Lower leg skin (tissue), 4 donors: ENCODE measurements at regions not wholly inside any gene's neighbourhood (a gene's known extent, or its start where the extent isn't known, plus 50 kb on each side); places are given as distances from the start of the nearest gene placed in this dataset.

Experiments used
- DNase-seq, 2 donors: peaks; one replicate each; pipeline ENCODE4 v3.0.0-alpha.2; 2019; ENCODE audit warnings: low spot score in 2 of 2
- H3K4me3 ChIP-seq: fragments of 200-600 bp; sonication (generic); 2 replicates; pipeline ENCODE4 v1.5.1; 2017; ENCODE audit warnings: mild to moderate bottlenecking, low read depth; ENCODE audit not compliant: poor library complexity, severe bottlenecking
- POLR2A ChIP-seq, 2 donors: fragments of 450-650 bp; IDR thresholded peaks; one replicate each; pipeline ENCODE4 v1.6.1; 2016 to 2017; ENCODE audit warnings: antibody characterized with exemption in 2 of 2, mild to moderate bottlenecking in 1 of 2, moderate library complexity in 1 of 2
- WGBS, 2 donors: methylation state at CpG; one replicate each; pipeline ENCODE4 v1.1.5; 2018; 5-methylcytosine and 5-hydroxymethylcytosine counted together
- intact Hi-C: fragments of 100-400 bp; cut with DNase I; formaldehyde crosslinking; loops from one replicate; pipeline ENCODE4 v1.15.0; 2023; ENCODE audit warnings: low total_unique reads
- TF ChIP-seq, protein P1 (sequence below), 3 donors: fragments of 450-650 bp; IDR thresholded peaks; one replicate each; pipeline ENCODE4 v1.5.1; 2016; ENCODE audit warnings: antibody characterized with exemption in 3 of 3, mild to moderate bottlenecking in 3 of 3, moderate library complexity in 2 of 3

DNA sequence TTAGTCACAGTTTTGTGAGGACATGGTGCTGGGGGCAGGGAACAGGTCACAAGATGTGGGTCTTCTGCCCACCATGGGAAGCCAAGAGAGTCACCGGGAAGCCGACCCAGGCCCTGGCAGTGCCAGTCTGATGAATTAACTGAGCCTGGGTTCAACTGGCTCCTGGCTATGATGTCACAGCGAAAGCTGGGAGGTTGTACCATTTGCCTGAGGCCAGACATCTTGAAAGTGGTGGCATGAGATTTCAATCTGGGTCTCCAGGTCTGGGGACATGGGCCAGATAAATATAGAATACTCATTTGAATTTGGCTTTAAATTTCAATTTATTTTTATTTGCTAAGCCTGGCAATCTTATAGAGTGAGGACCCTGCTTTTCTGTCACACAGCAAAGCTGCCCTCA, 280.9 kb downstream of the NSG2 start:
- no peak for DNase-seq
- intact Hi-C loops, result loop anchor here (10.0 kb wide), 1 partner anchor 468 kb away; no protein-coding TSS in a partner anchor
- 47 to 91% methylated on average over 3 of the region's 3 CpGs for WGBS, 2 donors
- H3K4me3 ChIP-seq, result no peak overlapping the region
- TF ChIP-seq, protein P1, sequence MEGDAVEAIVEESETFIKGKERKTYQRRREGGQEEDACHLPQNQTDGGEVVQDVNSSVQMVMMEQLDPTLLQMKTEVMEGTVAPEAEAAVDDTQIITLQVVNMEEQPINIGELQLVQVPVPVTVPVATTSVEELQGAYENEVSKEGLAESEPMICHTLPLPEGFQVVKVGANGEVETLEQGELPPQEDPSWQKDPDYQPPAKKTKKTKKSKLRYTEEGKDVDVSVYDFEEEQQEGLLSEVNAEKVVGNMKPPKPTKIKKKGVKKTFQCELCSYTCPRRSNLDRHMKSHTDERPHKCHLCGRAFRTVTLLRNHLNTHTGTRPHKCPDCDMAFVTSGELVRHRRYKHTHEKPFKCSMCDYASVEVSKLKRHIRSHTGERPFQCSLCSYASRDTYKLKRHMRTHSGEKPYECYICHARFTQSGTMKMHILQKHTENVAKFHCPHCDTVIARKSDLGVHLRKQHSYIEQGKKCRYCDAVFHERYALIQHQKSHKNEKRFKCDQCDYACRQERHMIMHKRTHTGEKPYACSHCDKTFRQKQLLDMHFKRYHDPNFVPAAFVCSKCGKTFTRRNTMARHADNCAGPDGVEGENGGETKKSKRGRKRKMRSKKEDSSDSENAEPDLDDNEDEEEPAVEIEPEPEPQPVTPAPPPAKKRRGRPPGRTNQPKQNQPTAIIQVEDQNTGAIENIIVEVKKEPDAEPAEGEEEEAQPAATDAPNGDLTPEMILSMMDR (IDR thresholded peaks at IDR 0.05), result no peak
- TF ChIP-seq POLR2A (IDR thresholded peaks at IDR 0.05), result no peak

DNA sequence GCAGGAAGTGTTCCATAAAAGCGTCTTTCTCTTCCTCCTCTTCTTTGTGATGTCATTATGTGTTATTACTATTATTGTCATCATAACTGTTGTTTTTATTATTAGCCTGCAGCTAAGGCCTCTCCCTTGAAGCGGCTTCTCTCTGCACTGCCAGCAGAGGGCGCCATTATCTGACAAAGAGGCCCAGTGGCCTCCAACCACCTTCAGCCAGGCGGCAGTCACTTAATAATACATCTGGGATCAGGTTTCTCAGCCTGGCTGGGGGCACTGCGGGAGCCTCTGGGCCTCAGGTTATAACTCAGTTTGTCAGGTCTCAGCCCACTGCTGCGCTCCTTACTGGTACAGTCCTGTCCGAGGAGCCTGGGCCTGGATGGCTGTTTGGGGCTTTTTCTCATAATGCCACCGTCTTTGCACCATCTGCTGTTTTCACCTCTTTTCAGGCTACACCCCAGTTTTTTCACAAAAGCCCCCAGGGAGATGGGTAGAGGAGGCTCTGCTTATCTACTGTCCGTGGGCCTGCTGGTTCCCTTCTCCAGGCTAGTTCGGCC, 281.9 kb downstream of the NSG2 start:
- no peak overlapping the region for H3K4me3 ChIP-seq
- intact Hi-C loops, result loop anchor here (10.0 kb wide), 1 partner anchor 467 kb away; no protein-coding TSS in a partner anchor
- 38 to 40% methylated on average over 10 of the region's 10 CpGs for WGBS, 2 donors
- TF ChIP-seq, protein P1 (IDR thresholded peaks at IDR 0.05), result no peak
- DNase-seq, result no peak

DNA sequence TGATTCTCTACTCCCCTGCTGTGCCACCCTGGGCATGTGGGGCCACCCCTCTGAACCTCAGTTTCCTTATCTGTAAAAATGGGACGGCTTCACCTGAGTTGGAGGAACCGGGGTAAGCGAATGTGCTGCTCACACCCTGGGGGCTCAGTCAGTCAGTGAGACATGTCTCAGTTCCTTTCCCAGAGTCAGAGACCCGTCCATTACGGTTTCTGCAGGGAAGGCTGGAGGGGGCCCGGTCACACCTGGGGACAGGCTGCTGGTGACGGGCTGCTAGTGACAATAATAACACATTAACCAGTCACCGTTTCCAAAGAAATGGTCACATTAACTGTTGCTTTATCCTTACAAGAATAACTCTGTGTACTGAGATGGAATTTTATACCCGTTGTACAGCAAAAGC, 282.4 kb downstream of the NSG2 start:
- 84 to 88% methylated on average over 9 of the region's 9 CpGs for WGBS, 2 donors

DNA sequence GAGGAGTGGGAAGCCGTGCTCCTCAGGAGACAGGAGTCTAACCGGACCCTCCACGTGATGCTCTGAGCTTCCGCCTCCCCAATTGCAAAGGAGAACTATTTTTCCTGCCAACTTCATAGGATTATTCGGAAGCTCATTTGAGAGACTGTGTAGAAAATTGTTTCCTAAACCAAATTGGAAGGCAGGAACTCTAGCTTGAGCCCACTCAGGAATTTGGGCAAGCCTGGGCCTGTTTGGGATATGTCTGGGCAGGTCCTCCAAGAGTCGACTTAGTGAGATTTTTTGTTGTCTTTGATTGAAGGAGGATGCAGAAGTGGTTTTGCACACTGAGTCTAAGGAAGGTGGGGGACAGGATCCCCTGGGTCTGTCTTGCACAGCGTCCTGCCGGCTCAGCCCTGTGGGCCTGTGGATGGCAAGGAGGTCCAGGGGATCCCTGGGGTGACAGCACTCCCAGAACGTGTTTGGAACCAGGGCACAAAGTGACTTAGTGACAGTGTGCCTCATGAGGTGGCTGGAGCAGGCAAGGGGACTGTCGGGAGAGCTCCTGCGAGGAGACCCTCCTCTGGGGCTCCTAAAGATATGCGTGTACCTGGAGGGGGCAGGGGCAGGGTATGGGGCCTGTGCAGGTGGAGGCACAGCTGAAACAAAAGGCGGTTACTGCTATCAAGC, 283.3 kb downstream of the NSG2 start:
- TF ChIP-seq, protein P1 (IDR thresholded peaks at IDR 0.05), result no peak
- no peak for TF ChIP-seq POLR2A (IDR thresholded peaks at IDR 0.05)
- H3K4me3 ChIP-seq, result no peak overlapping the region
- intact Hi-C loops, result loop anchor here (10.0 kb wide), 1 partner anchor 466 kb away; no protein-coding TSS in a partner anchor
- peak in 1 of 2 donors; percentile 32 for DNase-seq
- WGBS, 2 donors, result 52 to 54% methylated on average over 13 of the region's 13 CpGs

More for the DNA sequence above, 282.4 kb downstream of the NSG2 start:
- H3K4me3 ChIP-seq, result no peak overlapping the region
- DNase-seq, result peak in 1 of 2 donors; percentile 8
- intact Hi-C loops, result loop anchor here (10.0 kb wide), 1 partner anchor 467 kb away; no protein-coding TSS in a partner anchor
- no peak for TF ChIP-seq POLR2A (IDR thresholded peaks at IDR 0.05)
- TF ChIP-seq, protein P1 (IDR thresholded peaks at IDR 0.05), result no peak

DNA sequence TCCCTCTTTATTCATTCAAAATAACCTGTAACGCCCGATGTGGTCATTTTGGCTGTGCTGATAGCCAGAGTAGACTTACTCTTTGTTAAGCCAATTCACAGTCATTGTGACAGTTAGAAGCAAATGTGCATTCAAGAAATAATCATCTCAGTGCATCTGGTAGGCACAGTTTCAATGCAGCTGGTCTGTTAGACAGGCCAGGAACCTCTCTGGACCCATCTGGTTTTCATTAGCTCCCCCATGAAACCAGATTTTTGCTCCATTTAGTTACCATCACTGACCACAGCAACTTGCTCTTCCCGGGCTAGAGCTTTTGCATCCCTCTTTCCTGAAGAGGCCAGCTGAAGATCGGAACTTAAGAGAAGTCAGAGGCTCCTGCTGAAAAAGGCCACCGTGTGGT, 284.2 kb downstream of the NSG2 start:
- WGBS, 2 donors, result 64 to 68% methylated on average over 5 of the region's 5 CpGs
- no peak for DNase-seq
- intact Hi-C loops, result loop anchor here (10.0 kb wide), 1 partner anchor 465 kb away; no protein-coding TSS in a partner anchor
- no peak overlapping the region for H3K4me3 ChIP-seq
- TF ChIP-seq, protein P1 (IDR thresholded peaks at IDR 0.05), result no peak
- TF ChIP-seq POLR2A (IDR thresholded peaks at IDR 0.05), result no peak
